Kidney (tissue), 13 donors: ENCODE measurements at regions not wholly inside any gene's neighbourhood (a gene's known extent, or its start where the extent isn't known, plus 50 kb on each side); places are given as distances from the start of the nearest gene placed in this dataset.

Experiments used
- DNase-seq, 5 donors: peaks; one replicate each; pipeline ENCODE4 v3.0.0-alpha.2; 2013 to 2020
- FAIRE-seq: peaks from 2 replicates; lab custom pipeline; 2012; peaks lifted over from hg19 to GRCh38; lab: Jason Lieb, UNC
- H3K27ac ChIP-seq, 2 donors: one replicate each; pipeline ENCODE4 v1.7.0; 2013; ENCODE audit warnings: low read depth in 2 of 2, low read length in 2 of 2, inconsistent platforms in 1 of 2
- H3K27me3 ChIP-seq: one replicate; pipeline ENCODE4 v1.7.1; 2013; ENCODE audit warnings: low read length, inconsistent platforms; ENCODE audit not compliant: control insufficient read depth, insufficient read depth
- H3K36me3 ChIP-seq, 3 donors: one replicate each; pipeline versions ENCODE4 v1.7.0 to v1.7.1; 2013; ENCODE audit warnings: low read length in 3 of 3, control low read depth in 1 of 3, inconsistent platforms in 1 of 3; ENCODE audit not compliant: insufficient read depth in 3 of 3, control insufficient read depth in 2 of 3
- H3K4me1 ChIP-seq, 3 donors: one replicate each; pipeline versions ENCODE4 v1.7.0 to v1.7.1; 2013; ENCODE audit warnings: low read length in 3 of 3, inconsistent platforms in 1 of 3, low read depth in 1 of 3; ENCODE audit not compliant: control insufficient read depth in 2 of 3, insufficient read depth in 2 of 3
- H3K4me3 ChIP-seq, 3 donors: one replicate each; pipeline versions ENCODE4 v1.7.0 to v1.8.1; 2013; ENCODE audit warnings: low read length in 3 of 3, control low read depth in 1 of 3, inconsistent platforms in 1 of 3
- H3K9ac ChIP-seq, 3 donors: one replicate each; pipeline versions ENCODE4 v1.7.0 to v1.7.1; 2013; ENCODE audit warnings: low read length in 3 of 3, control low read depth in 1 of 3, inconsistent platforms in 1 of 3
- H3K9me3 ChIP-seq, 3 donors: one replicate each; pipeline versions ENCODE4 v1.7.0 to v1.7.1; 2013; ENCODE audit warnings: low read length in 3 of 3, control low read depth in 1 of 3, inconsistent platforms in 1 of 3; ENCODE audit not compliant: control insufficient read depth in 2 of 3, insufficient read depth in 1 of 3
- CTCF ChIP-seq: IDR thresholded peaks from 3 replicates; pipeline ENCODE4 v1.5.1; 2012; ENCODE audit warnings: mild to moderate bottlenecking, moderate library complexity, borderline replicate concordance; ENCODE audit not compliant: insufficient read depth; ENCODE audit errors: extremely low read depth
- intact Hi-C: fragments of 100-400 bp; cut with DNase I; formaldehyde crosslinking; loops from one replicate; pipeline ENCODE4 v1.11.1; 2022
- donor health status: control.
- donor health status: control.
- donor health status: control.
- donor health status: control.
- donor health status: control.
- donor health status: DM: yes; HTN: yes; CAD: no.
- donor health status: Normal renal cell carcinoma (clear cell type).

- no peak for TF ChIP-seq CTCF
- DNase-seq (no peak), FAIRE-seq (no peak)
- Histone ChIP-seq H3K4me1 (no peaks in the 10 kb centered on the region), H3K27ac (no peak overlapping the region), H3K27me3 (no peaks in the 10 kb centered on the region), H3K9me3 (no peaks in the 10 kb centered on the region), H3K4me3 (no peak overlapping the region), H3K9ac (no peak overlapping the region), H3K36me3 (no peaks in the 10 kb centered on the region)
- intact Hi-C loops, result no loop called here
Observed at GRCh38 chr12:89861086-89861485, 152.4 kb upstream of the ATP2B1 start.

GRCh38 chr12:89859508-89860220 is 151.0 kb upstream of the ATP2B1 start:
- no peak for FAIRE-seq

GRCh38 chr12:89858718-89859117 is 150.1 kb upstream of the ATP2B1 start:
- Histone ChIP-seq H3K36me3 (no peaks in the 10 kb centered on the region), H3K9ac (no peak overlapping the region), H3K27ac (no peak overlapping the region), H3K4me3 (no peak overlapping the region), H3K4me1 (no peaks in the 10 kb centered on the region), H3K27me3 (no peaks in the 10 kb centered on the region), H3K9me3 (no peaks in the 10 kb centered on the region)
- TF ChIP-seq CTCF, result no peak
- DNase-seq (no peak), FAIRE-seq (no peak)
- intact Hi-C loops, result no loop called here

More at GRCh38 chr12:89859508-89860220, 151.0 kb upstream of the ATP2B1 start:
- H3K36me3 ChIP-seq, result no peaks in the 10 kb centered on the region
- H3K27me3 ChIP-seq, result no peaks in the 10 kb centered on the region
- H3K9me3 ChIP-seq, result no peaks in the 10 kb centered on the region
- no peak overlapping the region for H3K27ac ChIP-seq
- H3K4me3 ChIP-seq, result no peak overlapping the region
- TF ChIP-seq CTCF, result no peak
- H3K4me1 ChIP-seq, result no peaks in the 10 kb centered on the region
- intact Hi-C loops, result no loop called here
- H3K9ac ChIP-seq, result no peak overlapping the region
- DNase-seq, result no peak
